ENCODE measurements at regions not wholly inside any gene's neighbourhood (a gene's known extent, or its start where the extent isn't known, plus 50 kb on each side); places are given as distances from the start of the nearest gene placed in this dataset.
"Not testable (repeated sequence)": the region's sequence is repeated elsewhere in the genome, so short reads cannot be mapped to it uniquely, and the experiment has no call there.

- no peak overlapping the region for H3K27ac ChIP-seq (ENCODE audit: low read depth, low read length, poor library complexity, severe bottlenecking)
- no peaks in the 10 kb centered on the region for H3K36me3 ChIP-seq (ENCODE audit: insufficient read depth, low read length)
- BruUV-seq (replicated peaks), result no TSS peak
- H4K20me1 ChIP-seq (ENCODE audit: insufficient read depth, low read length), result no peaks in the 10 kb centered on the region
- TF ChIP-seq EZH2phosphoT487 (IDR thresholded peaks at IDR 0.05; ENCODE audit: borderline replicate concordance, low read depth, low read length), result no peak
- no peak for TF ChIP-seq CTCF (conservative IDR thresholded peaks at IDR 0.05; ENCODE audit: low read length)
- H3K4me1 ChIP-seq (ENCODE audit: insufficient read depth, low read length, poor library complexity, severe bottlenecking), result no peaks in the 10 kb centered on the region
- H3K9me3 ChIP-seq (ENCODE audit: low read length), result no peaks in the 10 kb centered on the region
- CTCF ChIA-PET (ENCODE audit: unreplicated experiment), result no interaction called here
- H3K9me2 ChIP-seq (ENCODE audit: insufficient read depth, low read length), result no peaks in the 10 kb centered on the region
- POLR2A ChIA-PET, result interaction anchor here (0.7 kb wide), 1 partner anchor 236 kb away, joined by 3 read pairs; no protein-coding TSS in a partner anchor
- no peak overlapping the region for H3K4me2 ChIP-seq (ENCODE audit: low read length)
- intact Hi-C loops (cut with micrococcal nuclease; ENCODE audit: unreplicated experiment), result no loop called here
- no peak for DNase-seq (ENCODE audit: low spot score)
- no peak overlapping the region for H2AFZ ChIP-seq (ENCODE audit: low read length)
- no peaks in the 10 kb centered on the region for H3K79me2 ChIP-seq (ENCODE audit: insufficient read depth, low read depth, low read length)
- H3K4me3 ChIP-seq (ENCODE audit: low read depth, low read length, poor library complexity, severe bottlenecking), result no peak overlapping the region
Observed at GRCh38 chr15:39260391-39260790, 320.5 kb upstream of the THBS1 start.

- Histone ChIP-seq H3K9me3 (ENCODE audit: low read length) (no peaks in the 10 kb centered on the region), H3K4me2 (ENCODE audit: low read length) (no peak overlapping the region), H2AFZ (ENCODE audit: low read length) (no peak overlapping the region), H3K4me1 (ENCODE audit: insufficient read depth, low read length, poor library complexity, severe bottlenecking) (no peaks in the 10 kb centered on the region), H3K9me2 (ENCODE audit: insufficient read depth, low read length) (no peaks in the 10 kb centered on the region), H3K4me3 (ENCODE audit: low read depth, low read length, poor library complexity, severe bottlenecking) (no peak overlapping the region), H3K27ac (ENCODE audit: low read depth, low read length, poor library complexity, severe bottlenecking) (no peak overlapping the region), H3K36me3 (ENCODE audit: insufficient read depth, low read length) (no peaks in the 10 kb centered on the region), H4K20me1 (ENCODE audit: insufficient read depth, low read length) (no peaks in the 10 kb centered on the region), H3K79me2 (ENCODE audit: insufficient read depth, low read depth, low read length) (no peaks in the 10 kb centered on the region)
- BruUV-seq (replicated peaks), result no TSS peak
- DNase-seq (ENCODE audit: low spot score), result no peak
- intact Hi-C loops (cut with micrococcal nuclease; ENCODE audit: unreplicated experiment), result no loop called here
- POLR2A ChIA-PET, result interaction anchor here (0.7 kb wide), 1 partner anchor 236 kb away, joined by 3 read pairs; no protein-coding TSS in a partner anchor
- CTCF ChIA-PET (ENCODE audit: unreplicated experiment), result no interaction called here
- TF ChIP-seq CTCF (conservative IDR thresholded peaks at IDR 0.05; ENCODE audit: low read length), result no peak
- TF ChIP-seq EZH2phosphoT487 (IDR thresholded peaks at IDR 0.05; ENCODE audit: borderline replicate concordance, low read depth, low read length), result no peak
Observed at GRCh38 chr15:39260791-39261190, 320.1 kb upstream of the THBS1 start.

GRCh38 chr15:39261397-39262183 lies 319.3 kb upstream of the THBS1 start:
- H3K27ac ChIP-seq (ENCODE audit: low read depth, low read length, poor library complexity, severe bottlenecking); H3K36me3 ChIP-seq (ENCODE audit: insufficient read depth, low read length); H2AFZ ChIP-seq (ENCODE audit: low read length); H3K79me2 ChIP-seq (ENCODE audit: insufficient read depth, low read depth, low read length); H3K4me2 ChIP-seq (ENCODE audit: low read length); H3K9me3 ChIP-seq (ENCODE audit: low read length); H4K20me1 ChIP-seq (ENCODE audit: insufficient read depth, low read length); H3K9me2 ChIP-seq (ENCODE audit: insufficient read depth, low read length); POLR2A ChIA-PET; BruUV-seq (replicated peaks); CTCF ChIA-PET (ENCODE audit: unreplicated experiment); H3K4me1 ChIP-seq (ENCODE audit: insufficient read depth, low read length, poor library complexity, severe bottlenecking); intact Hi-C loops (cut with micrococcal nuclease; ENCODE audit: unreplicated experiment); H3K4me3 ChIP-seq (ENCODE audit: low read depth, low read length, poor library complexity, severe bottlenecking); DNase-seq (ENCODE audit: low spot score): not testable (repeated sequence)

GRCh38 chr15:39262995-39263772 lies 317.7 kb upstream of the THBS1 start:
- H3K9me3 ChIP-seq (ENCODE audit: low read length); H3K4me3 ChIP-seq (ENCODE audit: low read depth, low read length, poor library complexity, severe bottlenecking); H3K79me2 ChIP-seq (ENCODE audit: insufficient read depth, low read depth, low read length); H2AFZ ChIP-seq (ENCODE audit: low read length); H4K20me1 ChIP-seq (ENCODE audit: insufficient read depth, low read length); BruUV-seq (replicated peaks); H3K9me2 ChIP-seq (ENCODE audit: insufficient read depth, low read length); H3K4me2 ChIP-seq (ENCODE audit: low read length); CTCF ChIA-PET (ENCODE audit: unreplicated experiment); H3K4me1 ChIP-seq (ENCODE audit: insufficient read depth, low read length, poor library complexity, severe bottlenecking); intact Hi-C loops (cut with micrococcal nuclease; ENCODE audit: unreplicated experiment); DNase-seq (ENCODE audit: low spot score); H3K36me3 ChIP-seq (ENCODE audit: insufficient read depth, low read length); POLR2A ChIA-PET; H3K27ac ChIP-seq (ENCODE audit: low read depth, low read length, poor library complexity, severe bottlenecking): not testable (repeated sequence)

Data from OCI-LY7 (cell line).